ENCODE measurements at regions not wholly inside any gene's neighbourhood (a gene's known extent, or its start where the extent isn't known, plus 50 kb on each side); places are given as distances from the start of the nearest gene placed in this dataset.

DNA sequence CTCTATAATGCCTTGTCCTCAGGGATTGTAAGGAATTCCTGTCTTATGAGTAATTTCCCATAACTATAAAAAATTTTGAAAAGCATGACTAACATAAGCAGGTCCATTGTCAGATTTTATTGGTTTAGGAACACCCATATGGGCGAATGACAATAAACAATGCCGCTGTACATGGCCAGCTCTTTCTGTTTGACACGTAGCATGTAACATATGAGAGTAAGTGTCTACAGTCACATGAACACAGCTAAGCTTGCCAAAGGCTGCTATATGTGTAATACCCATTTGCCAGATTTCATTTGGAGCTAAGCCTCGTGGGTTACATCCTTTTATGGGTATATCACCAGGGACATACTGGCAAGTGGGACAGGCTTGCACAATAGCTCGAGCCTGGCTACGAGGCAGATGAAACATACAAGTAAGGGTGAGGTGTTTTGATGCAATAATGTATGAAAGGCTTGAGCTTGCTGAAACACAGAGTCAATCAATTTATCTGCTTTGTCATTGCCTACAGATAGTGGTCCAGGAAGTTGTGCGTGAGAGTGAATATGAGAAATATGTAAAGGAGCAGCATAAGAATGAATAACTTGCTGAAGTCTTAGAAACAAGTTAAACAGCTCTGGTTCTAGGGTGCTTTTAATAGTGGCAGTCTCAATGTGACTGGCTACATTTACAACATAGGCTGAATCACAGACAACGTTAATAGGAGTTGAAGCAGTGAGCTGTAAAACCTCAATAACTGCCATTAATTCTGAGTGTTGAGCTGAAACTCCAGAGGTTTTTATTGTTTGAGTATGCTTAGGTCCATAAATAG is 67.4 kb upstream of the UGT2B10 start:
- TF ChIP-seq, protein P1, sequence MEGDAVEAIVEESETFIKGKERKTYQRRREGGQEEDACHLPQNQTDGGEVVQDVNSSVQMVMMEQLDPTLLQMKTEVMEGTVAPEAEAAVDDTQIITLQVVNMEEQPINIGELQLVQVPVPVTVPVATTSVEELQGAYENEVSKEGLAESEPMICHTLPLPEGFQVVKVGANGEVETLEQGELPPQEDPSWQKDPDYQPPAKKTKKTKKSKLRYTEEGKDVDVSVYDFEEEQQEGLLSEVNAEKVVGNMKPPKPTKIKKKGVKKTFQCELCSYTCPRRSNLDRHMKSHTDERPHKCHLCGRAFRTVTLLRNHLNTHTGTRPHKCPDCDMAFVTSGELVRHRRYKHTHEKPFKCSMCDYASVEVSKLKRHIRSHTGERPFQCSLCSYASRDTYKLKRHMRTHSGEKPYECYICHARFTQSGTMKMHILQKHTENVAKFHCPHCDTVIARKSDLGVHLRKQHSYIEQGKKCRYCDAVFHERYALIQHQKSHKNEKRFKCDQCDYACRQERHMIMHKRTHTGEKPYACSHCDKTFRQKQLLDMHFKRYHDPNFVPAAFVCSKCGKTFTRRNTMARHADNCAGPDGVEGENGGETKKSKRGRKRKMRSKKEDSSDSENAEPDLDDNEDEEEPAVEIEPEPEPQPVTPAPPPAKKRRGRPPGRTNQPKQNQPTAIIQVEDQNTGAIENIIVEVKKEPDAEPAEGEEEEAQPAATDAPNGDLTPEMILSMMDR (IDR thresholded peaks at IDR 0.05) = no peak
- no peak for TF ChIP-seq POLR2A (IDR thresholded peaks at IDR 0.05)
